Hematopoietic multipotent progenitor cell treated with erythropoietin and hydrocortisone succinate and interleukin-3 and kit ligand, for 15 days (in vitro differentiated cells): ENCODE measurements at regions not wholly inside any gene's neighbourhood (a gene's known extent, or its start where the extent isn't known, plus 50 kb on each side); places are given as distances from the start of the nearest gene placed in this dataset.

Source experiments
- DNase-seq: peaks from one replicate; pipeline ENCODE4 v3.0.0-alpha.2; 2015; ENCODE audit warnings: low spot score

GRCh38 chr5:20636686-20637085, 648.7 kb upstream of the CDH18 start:
- DNase-seq: no peak

- DNase-seq: no peak
These were observed 631.6 kb upstream of the CDH18 start for GRCh38 chr5:20619591-20619990.

- DNase-seq: no peak
These were observed 630.3 kb upstream of the CDH18 start for GRCh38 chr5:20618340-20618739.

GRCh38 chr5:20617841-20618240, 629.8 kb upstream of the CDH18 start:
- no peak for DNase-seq

- DNase-seq: no peak
These were observed 628.0 kb upstream of the CDH18 start for GRCh38 chr5:20615888-20616563.

GRCh38 chr5:20611620-20612019, 623.6 kb upstream of the CDH18 start:
- DNase-seq: no peak

GRCh38 chr5:20610681-20611080, 622.7 kb upstream of the CDH18 start:
- no peak for DNase-seq

GRCh38 chr5:20609126-20609525, 621.1 kb upstream of the CDH18 start:
- DNase-seq: no peak

GRCh38 chr5:20608567-20608966, 620.6 kb upstream of the CDH18 start:
- no peak for DNase-seq

- DNase-seq: no peak
These were observed 617.9 kb upstream of the CDH18 start for GRCh38 chr5:20605732-20606525.

- no peak for DNase-seq
These were observed 617.0 kb upstream of the CDH18 start for GRCh38 chr5:20604992-20605391.

- DNase-seq: no peak
These were observed 613.7 kb upstream of the CDH18 start for GRCh38 chr5:20601678-20602100.

GRCh38 chr5:20590356-20590755, 602.4 kb upstream of the CDH18 start:
- no peak for DNase-seq

- no peak for DNase-seq
These were observed 587.6 kb upstream of the CDH18 start for GRCh38 chr5:20575571-20575970.

GRCh38 chr5:20574576-20574975, 586.6 kb upstream of the CDH18 start:
- no peak for DNase-seq

GRCh38 chr5:20572614-20573013, 584.6 kb upstream of the CDH18 start:
- no peak for DNase-seq

GRCh38 chr5:20570486-20570885, 582.5 kb upstream of the CDH18 start:
- no peak for DNase-seq

GRCh38 chr5:20562544-20562943, 574.5 kb upstream of the CDH18 start:
- no peak for DNase-seq

GRCh38 chr5:20559845-20560244, 571.8 kb upstream of the CDH18 start:
- DNase-seq: no peak

- no peak for DNase-seq
These were observed 568.2 kb upstream of the CDH18 start for GRCh38 chr5:20556115-20556763.

- DNase-seq: no peak
These were observed 567.0 kb upstream of the CDH18 start for GRCh38 chr5:20555034-20555433.

- DNase-seq: no peak
These were observed 566.0 kb upstream of the CDH18 start for GRCh38 chr5:20554001-20554400.
